GM10266 (cell line): ENCODE measurements at regions not wholly inside any gene's neighbourhood (a gene's known extent, or its start where the extent isn't known, plus 50 kb on each side); places are given as distances from the start of the nearest gene placed in this dataset.

ENCODE experiments used
- DNase-seq: peaks from one replicate; pipeline ENCODE4 v3.0.0; 2012; ENCODE audit errors: extremely low spot score
- TF ChIP-seq, protein P1 (sequence below): IDR thresholded peaks from 2 replicates; pipeline ENCODE4 v1.5.1; 2012; ENCODE audit warnings: mild to moderate bottlenecking, low read depth; ENCODE audit not compliant: control insufficient read depth, insufficient read depth; ENCODE audit errors: missing control alignments

DNA sequence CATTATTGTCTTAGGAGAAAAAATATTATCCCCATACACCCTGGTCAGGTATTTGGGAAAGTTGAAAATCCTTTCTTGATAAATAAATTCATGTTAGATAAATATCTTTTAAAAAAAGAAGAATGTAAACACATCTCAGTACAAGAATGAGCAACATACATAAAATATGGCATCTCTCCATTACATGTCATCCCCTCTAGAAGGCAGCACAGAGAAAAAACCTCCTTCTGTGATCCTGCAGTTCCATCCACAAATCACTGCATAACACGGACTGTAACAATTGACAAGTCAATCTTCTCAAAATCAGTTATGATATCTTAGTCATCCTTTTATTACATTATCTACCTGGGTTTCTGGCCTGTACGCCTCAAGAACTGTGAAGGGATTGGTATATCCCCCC, 683.9 kb upstream of the KLHL1 start:
- no peak for DNase-seq
- TF ChIP-seq, protein P1, sequence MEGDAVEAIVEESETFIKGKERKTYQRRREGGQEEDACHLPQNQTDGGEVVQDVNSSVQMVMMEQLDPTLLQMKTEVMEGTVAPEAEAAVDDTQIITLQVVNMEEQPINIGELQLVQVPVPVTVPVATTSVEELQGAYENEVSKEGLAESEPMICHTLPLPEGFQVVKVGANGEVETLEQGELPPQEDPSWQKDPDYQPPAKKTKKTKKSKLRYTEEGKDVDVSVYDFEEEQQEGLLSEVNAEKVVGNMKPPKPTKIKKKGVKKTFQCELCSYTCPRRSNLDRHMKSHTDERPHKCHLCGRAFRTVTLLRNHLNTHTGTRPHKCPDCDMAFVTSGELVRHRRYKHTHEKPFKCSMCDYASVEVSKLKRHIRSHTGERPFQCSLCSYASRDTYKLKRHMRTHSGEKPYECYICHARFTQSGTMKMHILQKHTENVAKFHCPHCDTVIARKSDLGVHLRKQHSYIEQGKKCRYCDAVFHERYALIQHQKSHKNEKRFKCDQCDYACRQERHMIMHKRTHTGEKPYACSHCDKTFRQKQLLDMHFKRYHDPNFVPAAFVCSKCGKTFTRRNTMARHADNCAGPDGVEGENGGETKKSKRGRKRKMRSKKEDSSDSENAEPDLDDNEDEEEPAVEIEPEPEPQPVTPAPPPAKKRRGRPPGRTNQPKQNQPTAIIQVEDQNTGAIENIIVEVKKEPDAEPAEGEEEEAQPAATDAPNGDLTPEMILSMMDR: no peak

DNA sequence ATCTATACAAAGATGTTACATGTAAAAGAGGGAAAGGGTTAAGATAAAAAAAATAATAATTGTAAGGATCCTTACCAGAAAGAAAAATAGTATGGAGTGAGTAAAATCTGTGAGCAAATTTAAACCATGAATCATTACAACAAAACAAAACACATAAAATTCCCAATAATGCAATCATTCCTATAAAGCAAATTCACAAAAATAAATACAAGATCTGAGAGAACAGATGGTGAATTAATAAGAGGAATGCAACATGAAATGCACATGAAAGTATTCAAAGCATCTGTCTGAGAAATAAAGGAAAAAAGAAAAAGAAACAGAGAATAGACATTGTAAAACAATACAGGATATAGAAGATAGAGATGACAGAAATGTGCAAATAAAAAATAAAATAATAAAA, 681.5 kb upstream of the KLHL1 start:
- no peak for DNase-seq
- TF ChIP-seq, protein P1: no peak

- TF ChIP-seq, protein P1: no peak
- no peak for DNase-seq
Observed at GRCh38 chr13:70788074-70788473, 679.8 kb upstream of the KLHL1 start.

- TF ChIP-seq, protein P1: no peak
Observed at GRCh38 chr13:70784207-70784989, 676.1 kb upstream of the KLHL1 start.

DNA sequence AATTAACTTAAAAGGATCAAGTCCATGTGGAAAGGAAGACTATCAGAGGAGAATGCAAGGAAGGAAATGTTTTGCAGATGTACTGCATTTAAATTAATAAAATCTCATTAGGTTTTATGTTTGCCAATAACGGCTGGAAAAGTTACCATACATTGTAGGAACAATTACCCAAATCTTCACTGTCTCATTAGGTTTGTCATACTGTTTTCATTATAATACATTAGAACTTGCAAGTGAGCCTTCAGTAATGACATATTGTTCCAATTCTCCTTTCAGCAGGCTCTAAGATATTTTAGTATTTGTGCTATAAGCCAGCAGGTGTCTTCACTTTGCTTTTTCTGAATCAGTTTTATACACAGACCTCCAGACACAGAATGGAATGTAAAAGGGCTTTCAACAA, 661.6 kb upstream of the KLHL1 start:
- TF ChIP-seq, protein P1: no peak
- DNase-seq: no peak

More at GRCh38 chr13:70784207-70784989, 676.1 kb upstream of the KLHL1 start:
- DNase-seq: no peak

DNA sequence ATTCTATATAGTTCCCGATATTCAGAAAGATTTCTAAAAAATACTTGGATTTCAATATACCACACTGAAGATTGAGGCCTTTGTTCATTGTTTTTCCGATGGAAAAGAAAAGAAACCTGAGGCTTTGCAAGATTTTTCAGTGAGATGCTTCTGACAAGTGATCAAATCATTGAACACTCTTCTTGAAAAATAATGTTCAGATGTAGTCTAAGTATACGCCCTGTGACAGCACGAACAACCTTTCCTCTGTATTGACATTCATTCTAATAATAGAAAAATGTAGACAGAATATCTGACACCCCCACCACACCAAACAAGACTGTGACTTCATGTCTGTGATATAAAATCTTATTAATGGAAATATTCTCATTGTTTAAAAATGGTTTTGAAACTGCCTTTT, 650.7 kb upstream of the KLHL1 start:
- no peak for DNase-seq
- TF ChIP-seq, protein P1: no peak

DNA sequence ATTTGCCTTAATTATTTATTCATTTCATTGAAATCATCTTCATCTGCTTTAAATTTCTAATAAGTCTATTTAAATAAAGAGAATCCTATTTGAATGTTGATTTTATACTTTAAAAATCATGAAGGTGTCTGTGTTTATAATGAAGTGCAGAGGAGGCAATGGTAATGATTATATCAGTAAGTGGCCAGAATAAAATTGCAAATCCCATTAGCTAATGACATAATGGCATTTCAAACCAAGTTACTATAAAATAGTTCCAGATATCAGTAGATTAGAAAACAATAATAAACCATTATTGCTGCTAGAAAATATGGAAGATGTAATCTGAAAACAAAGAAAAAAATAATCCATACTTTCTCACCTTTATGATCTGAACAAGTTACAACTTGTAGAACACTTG, 647.8 kb upstream of the KLHL1 start:
- TF ChIP-seq, protein P1: no peak
- no peak for DNase-seq
